ENCODE measurements at regions not wholly inside any gene's neighbourhood (a gene's known extent, or its start where the extent isn't known, plus 50 kb on each side); places are given as distances from the start of the nearest gene placed in this dataset.

DNA sequence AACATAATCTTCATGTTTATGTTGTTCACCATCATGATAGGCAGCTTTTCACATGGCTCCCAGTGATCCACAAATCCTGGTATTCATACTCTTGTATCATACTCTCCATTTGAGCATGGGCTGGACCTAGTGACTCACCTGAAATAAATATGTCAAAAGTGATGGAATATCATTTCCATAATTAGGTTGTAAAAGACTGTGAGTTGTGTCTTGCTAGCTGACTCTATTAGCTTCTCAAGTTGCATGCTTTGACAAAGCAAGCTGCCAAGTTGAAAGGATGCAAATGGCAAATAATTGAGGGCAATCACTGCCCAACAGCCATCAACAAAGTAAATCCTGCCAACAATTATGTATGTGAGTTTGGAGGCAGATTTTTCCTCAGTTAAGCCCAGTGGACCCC, 300.4 kb downstream of the AHR start:
- Histone ChIP-seq H3K4me2 (no peak overlapping the region), H3K9me3 (ENCODE audit: insufficient read depth, low read depth) (peaks cover 22% of the 10 kb centered on the region), H3F3A (ENCODE audit: insufficient read depth, low read depth) (peaks cover 15% of the 10 kb centered on the region; the same call in 1 of the 2 replicates), H3K27ac (no peak overlapping the region), H3K4me1 (replicated peaks; ENCODE audit: insufficient read depth) (peaks cover 39% of the 10 kb centered on the region), H2AFZ (no peak overlapping the region), H3K27me3 (ENCODE audit: insufficient read depth, low read depth) (no peaks in the 10 kb centered on the region), H3K9me2 (ENCODE audit: insufficient read depth) (no peaks in the 10 kb centered on the region), H3K36me3 (ENCODE audit: low read depth) (no peaks in the 10 kb centered on the region), H4K20me1 (ENCODE audit: insufficient read depth) (no peaks in the 10 kb centered on the region), H3K79me2 (ENCODE audit: low read depth) (no peaks in the 10 kb centered on the region), H3K4me3 (no peak overlapping the region)
- intact Hi-C loops (cut with micrococcal nuclease; ENCODE audit: unreplicated experiment), result no loop called here
- ChIA-PET CTCF (no interaction called here), POLR2A (ENCODE audit: unreplicated experiment) (no interaction called here)
- BruUV-seq (replicated peaks), result no TSS peak
- TF ChIP-seq EZH2 (IDR thresholded peaks at IDR 0.05; ENCODE audit: low read depth), result no peak
- TF ChIP-seq, protein P1, sequence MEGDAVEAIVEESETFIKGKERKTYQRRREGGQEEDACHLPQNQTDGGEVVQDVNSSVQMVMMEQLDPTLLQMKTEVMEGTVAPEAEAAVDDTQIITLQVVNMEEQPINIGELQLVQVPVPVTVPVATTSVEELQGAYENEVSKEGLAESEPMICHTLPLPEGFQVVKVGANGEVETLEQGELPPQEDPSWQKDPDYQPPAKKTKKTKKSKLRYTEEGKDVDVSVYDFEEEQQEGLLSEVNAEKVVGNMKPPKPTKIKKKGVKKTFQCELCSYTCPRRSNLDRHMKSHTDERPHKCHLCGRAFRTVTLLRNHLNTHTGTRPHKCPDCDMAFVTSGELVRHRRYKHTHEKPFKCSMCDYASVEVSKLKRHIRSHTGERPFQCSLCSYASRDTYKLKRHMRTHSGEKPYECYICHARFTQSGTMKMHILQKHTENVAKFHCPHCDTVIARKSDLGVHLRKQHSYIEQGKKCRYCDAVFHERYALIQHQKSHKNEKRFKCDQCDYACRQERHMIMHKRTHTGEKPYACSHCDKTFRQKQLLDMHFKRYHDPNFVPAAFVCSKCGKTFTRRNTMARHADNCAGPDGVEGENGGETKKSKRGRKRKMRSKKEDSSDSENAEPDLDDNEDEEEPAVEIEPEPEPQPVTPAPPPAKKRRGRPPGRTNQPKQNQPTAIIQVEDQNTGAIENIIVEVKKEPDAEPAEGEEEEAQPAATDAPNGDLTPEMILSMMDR (conservative IDR thresholded peaks at IDR 0.05), result no peak
- peak in 1 of 2 experiments; percentile 66 for DNase-seq

DNA sequence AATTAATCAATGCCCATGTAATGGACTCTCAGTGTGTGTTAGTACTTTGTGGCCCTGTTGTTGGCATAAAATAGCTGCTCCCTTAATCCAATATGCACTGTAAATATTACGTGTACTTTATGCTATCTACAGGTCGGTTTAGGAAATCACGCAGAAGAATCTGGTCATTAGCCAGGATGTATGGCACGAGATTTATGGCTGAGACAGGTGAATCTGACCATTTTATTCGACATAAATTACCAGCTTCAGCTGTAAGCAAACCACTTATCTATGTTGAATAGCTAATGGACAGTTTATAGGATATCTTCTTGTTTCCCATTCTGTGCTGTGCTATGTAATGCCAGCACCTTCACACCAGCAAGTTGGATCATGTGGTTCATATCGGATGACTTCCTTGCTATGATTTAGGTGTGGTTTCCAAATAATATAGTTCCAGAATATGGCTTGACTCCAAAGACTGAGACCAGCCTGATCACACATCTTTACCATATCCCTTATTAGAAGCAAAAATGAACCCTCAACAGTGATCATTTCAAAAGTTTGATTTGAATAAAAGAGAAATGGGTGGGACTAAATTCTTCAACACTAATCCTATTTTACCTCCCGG, 301.4 kb downstream of the AHR start:
- H3K9me3 ChIP-seq (ENCODE audit: insufficient read depth, low read depth), result peaks cover 29% of the 10 kb centered on the region
- no peaks in the 10 kb centered on the region for H3K36me3 ChIP-seq (ENCODE audit: low read depth)
- H4K20me1 ChIP-seq (ENCODE audit: insufficient read depth), result no peaks in the 10 kb centered on the region
- H3K27ac ChIP-seq, result peak overlapping the region; percentile 82
- peak in 1 of 2 experiments; percentile 11 for DNase-seq
- H3K9me2 ChIP-seq (ENCODE audit: insufficient read depth), result no peaks in the 10 kb centered on the region
- H3F3A ChIP-seq (ENCODE audit: insufficient read depth, low read depth), result peaks cover 15% of the 10 kb centered on the region; the same call in 1 of the 2 replicates
- H3K27me3 ChIP-seq (ENCODE audit: insufficient read depth, low read depth), result no peaks in the 10 kb centered on the region
- TF ChIP-seq, protein P1 (conservative IDR thresholded peaks at IDR 0.05), result no peak
- no peak for TF ChIP-seq EZH2 (IDR thresholded peaks at IDR 0.05; ENCODE audit: low read depth)
- no peaks in the 10 kb centered on the region for H3K79me2 ChIP-seq (ENCODE audit: low read depth)
- intact Hi-C loops (cut with micrococcal nuclease; ENCODE audit: unreplicated experiment), result loop anchor here (1.0 to 5.0 kb wide), 4 partner anchors 298 to 709 kb away; no protein-coding TSS in a partner anchor
- H2AFZ ChIP-seq, result no peak overlapping the region
- BruUV-seq (replicated peaks), result TSS peak; percentile 63
- CTCF ChIA-PET, result interaction anchor here (0.6 kb wide), 1 partner anchor 905 kb away, joined by 3 read pairs; no protein-coding TSS in a partner anchor
- no peak overlapping the region for H3K4me3 ChIP-seq
- peak overlapping the region; percentile 44 for H3K4me2 ChIP-seq
- POLR2A ChIA-PET (ENCODE audit: unreplicated experiment), result interaction anchor here (0.6 to 0.7 kb wide), 2 partner anchors 120 to 159 kb away, joined by 3 to 9 read pairs; no protein-coding TSS in a partner anchor
- peaks cover 39% of the 10 kb centered on the region for H3K4me1 ChIP-seq (replicated peaks; ENCODE audit: insufficient read depth)

DNA sequence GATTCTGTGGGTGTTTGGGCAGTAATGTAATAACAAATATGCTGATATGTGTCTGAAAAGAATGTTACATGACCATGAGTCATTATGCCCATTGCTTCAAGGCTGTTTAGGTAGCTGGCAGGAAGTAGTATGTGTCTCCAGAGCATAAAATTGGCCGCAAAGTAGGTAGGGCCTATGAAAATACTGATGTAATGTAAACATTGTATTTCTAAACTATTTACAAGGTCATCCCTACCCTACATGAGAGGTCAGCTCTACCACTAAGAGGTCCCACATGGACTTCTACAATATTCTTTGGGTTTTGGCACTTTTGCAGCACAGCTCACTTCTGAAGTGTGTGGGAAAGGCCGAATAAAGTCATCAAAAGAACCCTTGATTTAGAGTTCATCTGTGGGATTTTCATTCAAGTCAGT, 301.9 kb downstream of the AHR start:
- H3K4me2 ChIP-seq, result peak overlapping the region; percentile 44
- peak; percentile 58 to 99 for DNase-seq
- no peaks in the 10 kb centered on the region for H3K36me3 ChIP-seq (ENCODE audit: low read depth)
- H2AFZ ChIP-seq, result no peak overlapping the region
- H3F3A ChIP-seq (ENCODE audit: insufficient read depth, low read depth), result peaks cover 15% of the 10 kb centered on the region; the same call in 1 of the 2 replicates
- no peaks in the 10 kb centered on the region for H4K20me1 ChIP-seq (ENCODE audit: insufficient read depth)
- H3K4me1 ChIP-seq (replicated peaks; ENCODE audit: insufficient read depth), result peaks cover 39% of the 10 kb centered on the region
- H3K27ac ChIP-seq, result peak overlapping the region; percentile 82
- POLR2A ChIA-PET (ENCODE audit: unreplicated experiment), result interaction anchor here (0.5 to 0.7 kb wide), 2 partner anchors 159 to 470 kb away, joined by 3 read pairs; no protein-coding TSS in a partner anchor
- H3K4me3 ChIP-seq, result no peak overlapping the region
- intact Hi-C loops (cut with micrococcal nuclease; ENCODE audit: unreplicated experiment), result loop anchor here (1.0 to 5.0 kb wide), 4 partner anchors 298 to 709 kb away; no protein-coding TSS in a partner anchor
- H3K27me3 ChIP-seq (ENCODE audit: insufficient read depth, low read depth), result no peaks in the 10 kb centered on the region
- peaks cover 34% of the 10 kb centered on the region for H3K9me3 ChIP-seq (ENCODE audit: insufficient read depth, low read depth)
- TF ChIP-seq EZH2 (IDR thresholded peaks at IDR 0.05; ENCODE audit: low read depth), result no peak
- TF ChIP-seq, protein P1 (conservative IDR thresholded peaks at IDR 0.05), result no peak
- no TSS peak for BruUV-seq (replicated peaks)
- CTCF ChIA-PET, result interaction anchor here (0.6 kb wide), 1 partner anchor 906 kb away, joined by 3 read pairs; no protein-coding TSS in a partner anchor
- no peaks in the 10 kb centered on the region for H3K9me2 ChIP-seq (ENCODE audit: insufficient read depth)
- H3K79me2 ChIP-seq (ENCODE audit: low read depth), result no peaks in the 10 kb centered on the region

Measured in PC-9 (cell line).